Sigmoid colon (tissue), 6 donors: ENCODE measurements at regions not wholly inside any gene's neighbourhood (a gene's known extent, or its start where the extent isn't known, plus 50 kb on each side); places are given as distances from the start of the nearest gene placed in this dataset.
A peak's percentile ranks its signal among the peaks of the same experiment; 100 is the strongest.
"Not testable (repeated sequence)": the region's sequence is repeated elsewhere in the genome, so short reads cannot be mapped to it uniquely, and the experiment has no call there.

Experiments used
- DNase-seq: peaks from one replicate; pipeline ENCODE4 v3.0.0-alpha.2; 2019
- H3K27ac ChIP-seq, 4 donors: fragments of 200-600 bp; sonication (generic); one replicate each; pipeline ENCODE4 v1.5.1; 2016 to 2019; ENCODE audit warnings: mild to moderate bottlenecking in 1 of 4
- H3K27me3 ChIP-seq, 3 donors: fragments of 200-600 bp; sonication (generic); one replicate each; pipeline ENCODE4 v1.5.1; 2019; ENCODE audit warnings: mild to moderate bottlenecking in 1 of 3
- H3K36me3 ChIP-seq, 4 donors: fragments of 200-600 bp; sonication (generic); one replicate each; pipeline ENCODE4 v1.5.1; 2016 to 2019
- H3K4me1 ChIP-seq, 4 donors: fragments of 200-600 bp; sonication (generic); one replicate each; pipeline ENCODE4 v1.5.1; 2017 to 2019
- H3K4me3 ChIP-seq, 4 donors: fragments of 200-600 bp; sonication (generic); one replicate each; pipeline ENCODE4 v1.5.1; 2017 to 2019; ENCODE audit warnings: mild to moderate bottlenecking in 2 of 4, moderate library complexity in 1 of 4
- H3K9me3 ChIP-seq, 4 donors: fragments of 200-600 bp in 3 of 4; sonication (generic) in 3 of 4; one replicate each; pipeline versions ENCODE4 v1.5.1 to v1.6.1; 2013 to 2019
- CTCF ChIP-seq, 4 experiments: fragments of 450-650 bp in 3 of 4; fragments of 200-600 bp in 1 of 4; IDR thresholded peaks; one replicate each; pipeline ENCODE4 v1.5.1; 2016 to 2019; ENCODE audit warnings: antibody characterized with exemption in 4 of 4, mild to moderate bottlenecking in 3 of 4, moderate library complexity in 2 of 4
- EP300 ChIP-seq, 4 donors: sonication (generic); formaldehyde crosslinking; IDR thresholded peaks; one replicate each; pipeline ENCODE4 v1.6.1; 2017; ENCODE audit warnings: antibody characterized with exemption in 4 of 4
- POLR2A ChIP-seq, 2 donors: fragments of 450-650 bp; IDR thresholded peaks; one replicate each; pipeline ENCODE4 v1.6.1; 2016; ENCODE audit warnings: antibody characterized with exemption in 2 of 2, mild to moderate bottlenecking in 2 of 2, moderate library complexity in 2 of 2
- POLR2AphosphoS5 ChIP-seq, 4 donors: sonication (generic); formaldehyde crosslinking; IDR thresholded peaks; one replicate each; pipeline ENCODE4 v1.6.1; 2017; ENCODE audit warnings: antibody characterized with exemption in 4 of 4
- WGBS, 2 donors: extraction: QIAGEN DNeasy Blood & Tissue Kit; methylation state at CpG; one replicate each; pipeline ENCODE4 v1.1.7; 2013; 5-methylcytosine and 5-hydroxymethylcytosine counted together
- intact Hi-C: fragments of 100-400 bp; cut with DNase I; formaldehyde crosslinking; loops from one replicate; pipeline ENCODE4 v1.15.1; 2023
- donor health status: healthy with polysubstance abuse.
- donor health status: healthy.

- H3K27ac ChIP-seq: no peak overlapping the region
- 51 to 59% methylated on average over 2 of the region's 2 CpGs for WGBS, 2 donors
- intact Hi-C loops: no loop called here
- H3K4me3 ChIP-seq: no peak overlapping the region
- H3K27me3 ChIP-seq: no peaks in the 10 kb centered on the region
- no peak for DNase-seq
- H3K9me3 ChIP-seq: peaks cover 0 to 6% (median 0%) of the 10 kb centered on the region in 4 donors
- no peaks in the 10 kb centered on the region for H3K4me1 ChIP-seq
- H3K36me3 ChIP-seq: no peaks in the 10 kb centered on the region
- TF ChIP-seq POLR2A (IDR thresholded peaks at IDR 0.05) (no peak), EP300 (IDR thresholded peaks at IDR 0.05) (no peak)
These were observed 370.3 kb upstream of the FGF16 start for GRCh38 chrX:77076896-77077295.

DNA sequence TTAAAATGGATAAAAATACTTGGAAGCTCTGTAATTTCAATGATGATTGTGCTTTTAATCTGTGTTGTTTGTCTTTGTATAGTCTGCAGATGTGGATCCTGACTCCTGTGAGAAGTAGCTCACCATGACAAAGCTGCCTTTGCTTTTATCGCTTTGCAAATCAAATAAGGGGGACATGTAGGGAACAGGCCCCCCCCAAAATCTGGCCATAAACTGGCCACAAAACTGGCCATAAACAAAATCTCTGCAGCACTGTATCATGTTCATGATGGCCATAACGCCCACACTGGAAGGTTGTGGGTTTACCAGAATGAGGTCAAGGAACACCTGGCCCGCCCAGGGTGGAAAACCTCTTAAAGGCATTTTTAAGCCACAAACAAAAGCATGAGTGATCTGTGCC lies 366.0 kb upstream of the FGF16 start:
- intact Hi-C loops, H3K9me3 ChIP-seq, H3K36me3 ChIP-seq, H3K27ac ChIP-seq, H3K27me3 ChIP-seq, DNase-seq, H3K4me1 ChIP-seq, H3K4me3 ChIP-seq: not testable (repeated sequence)
- 56 to 90% methylated on average over 3 of the region's 3 CpGs for WGBS, 2 donors

DNA sequence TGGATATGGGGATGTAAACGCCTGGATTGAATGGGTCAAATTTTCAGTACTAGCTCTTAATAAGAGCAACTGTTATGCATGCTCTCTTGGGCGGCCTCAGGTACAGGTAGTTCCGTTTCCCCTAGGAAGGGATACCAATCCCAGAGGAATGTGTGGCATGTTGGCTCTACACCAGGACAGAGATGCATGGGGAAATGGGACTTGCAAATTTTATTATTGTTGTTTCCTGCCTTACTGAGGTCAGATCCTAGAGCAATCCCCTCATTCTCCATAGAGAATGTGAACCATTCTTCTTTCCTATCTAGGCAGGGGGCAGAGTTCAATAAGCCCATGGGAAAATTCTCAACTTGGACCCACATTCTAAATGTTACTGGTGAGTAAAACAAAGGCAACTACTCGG lies 361.8 kb upstream of the FGF16 start:
- Histone ChIP-seq H3K4me3 (no peak overlapping the region), H3K4me1 (no peaks in the 10 kb centered on the region), H3K36me3 (no peaks in the 10 kb centered on the region), H3K9me3 (peaks cover 0 to 6% (median 0%) of the 10 kb centered on the region in 4 donors), H3K27ac (no peak overlapping the region), H3K27me3 (no peaks in the 10 kb centered on the region)
- no peak for TF ChIP-seq EP300 (IDR thresholded peaks at IDR 0.05)
- TF ChIP-seq POLR2A (IDR thresholded peaks at IDR 0.05): no peak
- no peak for TF ChIP-seq POLR2AphosphoS5 (IDR thresholded peaks at IDR 0.05)
- no peak for TF ChIP-seq CTCF (IDR thresholded peaks at IDR 0.05)
- intact Hi-C loops: no loop called here
- 83 to 84% methylated on average over 4 of the region's 4 CpGs for WGBS, 2 donors
- no peak for DNase-seq

DNA sequence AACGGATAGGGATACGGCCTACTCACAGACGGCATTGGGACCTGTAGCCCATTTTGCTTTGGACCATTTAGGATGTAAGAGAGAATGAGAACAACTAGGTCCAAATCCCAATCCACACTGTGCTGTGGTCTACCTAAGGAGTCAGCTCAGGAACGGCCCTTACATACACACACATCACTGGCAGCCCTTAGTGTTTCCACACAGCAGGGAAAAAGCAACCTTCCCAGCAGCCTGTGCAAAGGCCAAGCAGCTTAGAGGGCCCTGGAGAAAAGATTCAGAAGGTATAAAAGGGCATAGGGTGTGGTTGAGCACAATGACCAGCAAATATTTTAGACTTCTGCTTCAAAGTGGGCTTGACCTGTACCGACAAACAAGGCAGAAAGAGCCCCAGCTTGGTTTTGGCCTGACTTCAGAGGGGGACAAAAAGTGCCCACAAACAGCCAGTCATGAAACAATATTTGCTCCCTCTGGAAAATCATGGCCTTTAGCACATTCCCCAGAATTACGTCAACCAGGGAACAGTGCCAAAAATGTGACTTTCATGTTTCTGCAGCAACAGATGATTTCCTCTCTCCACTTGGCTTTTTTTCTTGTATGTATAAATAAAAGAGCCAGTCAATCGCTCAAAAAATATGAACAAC lies 359.5 kb upstream of the FGF16 start:
- TF ChIP-seq EP300 (IDR thresholded peaks at IDR 0.05) (no peak), POLR2A (IDR thresholded peaks at IDR 0.05) (no peak), CTCF (IDR thresholded peaks at IDR 0.05) (no peak), POLR2AphosphoS5 (IDR thresholded peaks at IDR 0.05) (no peak)
- no peak for DNase-seq
- Histone ChIP-seq H3K36me3 (no peaks in the 10 kb centered on the region), H3K27me3 (no peaks in the 10 kb centered on the region), H3K4me3 (no peak overlapping the region), H3K9me3 (no peaks in the 10 kb centered on the region), H3K4me1 (no peaks in the 10 kb centered on the region), H3K27ac (peak overlapping the region in 2 of 4 donors; percentile 23 to 34)
- 59 to 66% methylated on average over 7 of the region's 7 CpGs for WGBS, 2 donors
- intact Hi-C loops: no loop called here

GRCh38 chrX:77088233-77088632 lies 359.0 kb upstream of the FGF16 start:
- TF ChIP-seq CTCF (IDR thresholded peaks at IDR 0.05): no peak
- no peak for TF ChIP-seq POLR2A (IDR thresholded peaks at IDR 0.05)
- no peak for TF ChIP-seq POLR2AphosphoS5 (IDR thresholded peaks at IDR 0.05)
- TF ChIP-seq EP300 (IDR thresholded peaks at IDR 0.05): no peak
- H3K36me3 ChIP-seq: no peaks in the 10 kb centered on the region
- H3K9me3 ChIP-seq: no peaks in the 10 kb centered on the region
- intact Hi-C loops: no loop called here
- H3K27me3 ChIP-seq: no peaks in the 10 kb centered on the region
- H3K27ac ChIP-seq: peak overlapping the region in 1 of 4 donors; percentile 6
- no peak for DNase-seq
- no peaks in the 10 kb centered on the region for H3K4me1 ChIP-seq
- 48 to 59% methylated on average over 1 of the region's 1 CpG for whole genome bisulfite sequencing, 2 donors
- H3K4me3 ChIP-seq: no peak overlapping the region

- Histone ChIP-seq H3K9me3 (no peaks in the 10 kb centered on the region), H3K27me3 (no peaks in the 10 kb centered on the region), H3K4me1 (no peaks in the 10 kb centered on the region), H3K36me3 (no peaks in the 10 kb centered on the region), H3K4me3 (no peak overlapping the region), H3K27ac (no peak overlapping the region)
- no peak for TF ChIP-seq POLR2A (IDR thresholded peaks at IDR 0.05)
- no peak for TF ChIP-seq EP300 (IDR thresholded peaks at IDR 0.05)
- TF ChIP-seq POLR2AphosphoS5 (IDR thresholded peaks at IDR 0.05): no peak
- TF ChIP-seq CTCF (IDR thresholded peaks at IDR 0.05): no peak
- 54 to 91% methylated on average over 1 of the region's 1 CpG for WGBS, 2 donors
- no peak for DNase-seq
- intact Hi-C loops: no loop called here
These were observed 332.7 kb upstream of the FGF16 start for GRCh38 chrX:77114501-77114900.
